ENCODE measurements at regions not wholly inside any gene's neighbourhood (a gene's known extent, or its start where the extent isn't known, plus 50 kb on each side); places are given as distances from the start of the nearest gene placed in this dataset.
A peak's percentile ranks its signal among the peaks of the same experiment; 100 is the strongest.

GRCh38 chr12:43291516-43291915 is 260.5 kb downstream of the ADAMTS20 start:
- Histone ChIP-seq H3K4me1 (ENCODE audit: insufficient read depth) (peaks cover 19% of the 10 kb centered on the region), H3K79me2 (no peaks in the 10 kb centered on the region), H3K9me2 (replicated peaks; ENCODE audit: insufficient read depth) (no peaks in the 10 kb centered on the region), H3K27ac (no peak overlapping the region), H3K27me3 (no peaks in the 10 kb centered on the region), H3K36me3 (replicated peaks; ENCODE audit: insufficient read depth, low read depth) (no peaks in the 10 kb centered on the region), H4K20me1 (ENCODE audit: insufficient read depth, poor library complexity, severe bottlenecking) (no peaks in the 10 kb centered on the region), H2AFZ (no peak overlapping the region), H3K9me3 (ENCODE audit: low read depth) (no peaks in the 10 kb centered on the region), H3K4me3 (no peak overlapping the region), H3K4me2 (no peak overlapping the region)
- DNase-seq (ENCODE audit: low spot score) = no peak
- TF ChIP-seq, protein P1, sequence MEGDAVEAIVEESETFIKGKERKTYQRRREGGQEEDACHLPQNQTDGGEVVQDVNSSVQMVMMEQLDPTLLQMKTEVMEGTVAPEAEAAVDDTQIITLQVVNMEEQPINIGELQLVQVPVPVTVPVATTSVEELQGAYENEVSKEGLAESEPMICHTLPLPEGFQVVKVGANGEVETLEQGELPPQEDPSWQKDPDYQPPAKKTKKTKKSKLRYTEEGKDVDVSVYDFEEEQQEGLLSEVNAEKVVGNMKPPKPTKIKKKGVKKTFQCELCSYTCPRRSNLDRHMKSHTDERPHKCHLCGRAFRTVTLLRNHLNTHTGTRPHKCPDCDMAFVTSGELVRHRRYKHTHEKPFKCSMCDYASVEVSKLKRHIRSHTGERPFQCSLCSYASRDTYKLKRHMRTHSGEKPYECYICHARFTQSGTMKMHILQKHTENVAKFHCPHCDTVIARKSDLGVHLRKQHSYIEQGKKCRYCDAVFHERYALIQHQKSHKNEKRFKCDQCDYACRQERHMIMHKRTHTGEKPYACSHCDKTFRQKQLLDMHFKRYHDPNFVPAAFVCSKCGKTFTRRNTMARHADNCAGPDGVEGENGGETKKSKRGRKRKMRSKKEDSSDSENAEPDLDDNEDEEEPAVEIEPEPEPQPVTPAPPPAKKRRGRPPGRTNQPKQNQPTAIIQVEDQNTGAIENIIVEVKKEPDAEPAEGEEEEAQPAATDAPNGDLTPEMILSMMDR (IDR thresholded peaks at IDR 0.05; ENCODE audit: poor library complexity) = no peak
- TF ChIP-seq EZH2phosphoT487 (IDR thresholded peaks at IDR 0.05; ENCODE audit: low read depth, severe bottlenecking, unreplicated experiment) (no peak), EZH2 (IDR thresholded peaks at IDR 0.05; ENCODE audit: borderline replicate concordance) (no peak)
- WGBS (ENCODE audit: low lambda C conversion rate, missing lambda C conversion rate) = 84% methylated on average over 3 of the region's 3 CpGs

DNA sequence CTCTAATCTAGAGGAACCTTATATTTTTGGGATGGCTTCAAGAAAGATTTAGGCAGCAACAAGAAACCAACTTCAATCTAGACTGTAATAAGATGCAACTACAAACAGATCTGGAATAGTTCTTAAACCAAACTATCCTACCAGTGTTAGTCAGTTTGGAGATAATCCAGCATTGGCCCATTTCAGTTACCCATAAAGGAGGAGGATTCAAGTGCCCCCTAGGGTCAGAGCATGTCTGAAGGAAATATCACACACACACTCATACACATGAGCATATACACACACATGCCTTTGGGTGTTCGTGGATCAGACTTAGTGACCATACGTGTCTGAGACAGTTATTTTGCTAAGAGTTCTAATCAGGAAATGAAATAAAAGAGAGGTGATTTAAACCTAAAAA is 261.2 kb downstream of the ADAMTS20 start:
- Histone ChIP-seq H3K4me3 (no peak overlapping the region), H3K4me2 (no peak overlapping the region), H2AFZ (no peak overlapping the region), H3K27me3 (no peaks in the 10 kb centered on the region), H3K9me3 (ENCODE audit: low read depth) (no peaks in the 10 kb centered on the region), H3K79me2 (no peaks in the 10 kb centered on the region), H3K9me2 (replicated peaks; ENCODE audit: insufficient read depth) (no peaks in the 10 kb centered on the region), H3K36me3 (replicated peaks; ENCODE audit: insufficient read depth, low read depth) (no peaks in the 10 kb centered on the region), H4K20me1 (ENCODE audit: insufficient read depth, poor library complexity, severe bottlenecking) (no peaks in the 10 kb centered on the region), H3K4me1 (ENCODE audit: insufficient read depth) (peaks cover 19% of the 10 kb centered on the region), H3K27ac (no peak overlapping the region)
- DNase-seq (ENCODE audit: low spot score) = no peak
- WGBS (ENCODE audit: low lambda C conversion rate, missing lambda C conversion rate) = 98% methylated on average over 2 of the region's 2 CpGs
- TF ChIP-seq, protein P1 (IDR thresholded peaks at IDR 0.05; ENCODE audit: poor library complexity) = no peak
- TF ChIP-seq EZH2 (IDR thresholded peaks at IDR 0.05; ENCODE audit: borderline replicate concordance) (no peak), EZH2phosphoT487 (IDR thresholded peaks at IDR 0.05; ENCODE audit: low read depth, severe bottlenecking, unreplicated experiment) (no peak)

DNA sequence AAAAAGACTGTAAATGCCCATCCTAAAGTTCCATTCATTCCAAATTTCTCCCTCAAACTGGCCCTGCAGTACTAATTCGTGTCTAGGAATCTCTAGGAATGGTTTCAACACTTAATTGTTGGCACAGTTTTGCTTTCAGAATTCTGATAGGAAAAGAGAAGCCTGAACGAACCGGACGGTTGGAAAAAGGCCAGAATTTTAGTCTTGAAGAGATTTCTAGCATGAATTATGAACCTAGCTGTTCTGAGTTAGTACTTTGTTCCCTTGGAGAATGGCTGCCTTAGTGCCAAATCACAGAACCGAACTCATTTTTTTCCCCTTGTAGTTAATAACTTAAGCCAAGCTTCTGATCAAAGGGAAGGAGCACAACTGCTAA is 262.6 kb downstream of the ADAMTS20 start:
- H3K27ac ChIP-seq = peak overlapping the region; percentile 80
- H3K79me2 ChIP-seq = no peaks in the 10 kb centered on the region
- no peaks in the 10 kb centered on the region for H4K20me1 ChIP-seq (ENCODE audit: insufficient read depth, poor library complexity, severe bottlenecking)
- no peaks in the 10 kb centered on the region for H3K27me3 ChIP-seq
- peaks cover 19% of the 10 kb centered on the region for H3K4me1 ChIP-seq (ENCODE audit: insufficient read depth)
- DNase-seq (ENCODE audit: low spot score) = no peak
- no peak overlapping the region for H2AFZ ChIP-seq
- no peaks in the 10 kb centered on the region for H3K36me3 ChIP-seq (replicated peaks; ENCODE audit: insufficient read depth, low read depth)
- H3K4me2 ChIP-seq = peak overlapping the region; percentile 55
- H3K9me3 ChIP-seq (ENCODE audit: low read depth) = no peaks in the 10 kb centered on the region
- TF ChIP-seq EZH2phosphoT487 (IDR thresholded peaks at IDR 0.05; ENCODE audit: low read depth, severe bottlenecking, unreplicated experiment) (no peak), EZH2 (IDR thresholded peaks at IDR 0.05; ENCODE audit: borderline replicate concordance) (no peak)
- TF ChIP-seq, protein P1 (IDR thresholded peaks at IDR 0.05; ENCODE audit: poor library complexity) = no peak
- H3K4me3 ChIP-seq = no peak overlapping the region
- H3K9me2 ChIP-seq (replicated peaks; ENCODE audit: insufficient read depth) = no peaks in the 10 kb centered on the region
- WGBS (ENCODE audit: low lambda C conversion rate, missing lambda C conversion rate) = 43% methylated on average over 5 of the region's 5 CpGs
